Endothelial cell of umbilical vein (primary cell): ENCODE measurements at regions not wholly inside any gene's neighbourhood (a gene's known extent, or its start where the extent isn't known, plus 50 kb on each side); places are given as distances from the start of the nearest gene placed in this dataset.

Source experiments
- BruUV-seq: library from RNA; stranded (reverse); fragments of 400-500 nt; replicated peaks from 2 replicates; lab custom pipeline; 2021; lab: Mats Ljungman, UMichigan
- CTCF ChIA-PET: fragments of 300-600, 350-600 bp; sonication (Branson Sonifier 250); formaldehyde crosslinking; loops from one replicate; lab custom pipeline; 2021; ENCODE audit warnings: antibody characterized with exemption, inconsistent platforms; lab: Charles Lee
- POLR2A ChIA-PET: fragments of 300-600, 350-600 bp; sonication (Branson Sonifier 250); formaldehyde crosslinking; loops from one replicate; lab custom pipeline; 2021; ENCODE audit warnings: antibody characterized with exemption, inconsistent platforms; lab: Charles Lee
- DNase-seq: peaks from one replicate; pipeline ENCODE4 v3.0.0-alpha.2; 2011; ENCODE audit warnings: low read depth, low spot score
- FAIRE-seq: peaks from 2 replicates; lab custom pipeline; 2011; peaks lifted over from hg19 to GRCh38; lab: Jason Lieb, UNC
- H2AFZ ChIP-seq: 2 replicates; pipeline ENCODE4 v1.6.0; 2012; ENCODE audit warnings: low read depth, low read length, control low read depth, inconsistent platforms
- H3K27ac ChIP-seq: 2 replicates; pipeline ENCODE4 v1.5.1; 2011; ENCODE audit warnings: low read depth, mild to moderate bottlenecking, control low read depth, low read length, moderate library complexity; ENCODE audit not compliant: insufficient read depth
- H3K27me3 ChIP-seq, 2 experiments: 2 replicates each; pipeline versions ENCODE4 v1.6.0 to v1.6.1; 2011; ENCODE audit warnings: low read length in 2 of 2, mixed read lengths in 1 of 2; ENCODE audit not compliant: control insufficient read depth in 2 of 2, insufficient read depth in 2 of 2
- H3K36me3 ChIP-seq, 2 experiments: 2 replicates in 1 of 2; 3 replicates in 1 of 2; pipeline ENCODE4 v1.5.1; 2011; ENCODE audit warnings: low read length in 2 of 2, mild to moderate bottlenecking in 1 of 2, moderate library complexity in 1 of 2; ENCODE audit not compliant: control insufficient read depth in 2 of 2, insufficient read depth in 2 of 2; ENCODE audit errors: extremely low read depth in 1 of 2
- H3K4me1 ChIP-seq: 3 replicates; pipeline ENCODE4 v1.5.1; 2011; ENCODE audit warnings: mild to moderate bottlenecking, low read length; ENCODE audit not compliant: control insufficient read depth, insufficient read depth; ENCODE audit errors: extremely low read depth
- H3K4me2 ChIP-seq: 2 replicates; pipeline ENCODE4 v1.6.1; 2011; ENCODE audit warnings: low read length, control low read depth, mixed read lengths; ENCODE audit not compliant: insufficient read depth
- H3K4me3 ChIP-seq, 3 experiments: fragments of 200-600 bp in 1 of 3; sonication (generic), shearing (Covaris generic) in 1 of 3; replicated peaks in 1 of 3; 2 replicates each; pipeline ENCODE4 v1.5.1; 2011 to 2016; ENCODE audit warnings: control low read depth in 3 of 3, low read length in 3 of 3, mild to moderate bottlenecking in 2 of 3, inconsistent platforms in 1 of 3, low read depth in 1 of 3, moderate library complexity in 1 of 3; ENCODE audit not compliant: insufficient read depth in 1 of 3
- H3K79me2 ChIP-seq: 2 replicates; pipeline ENCODE4 v1.6.0; 2012; ENCODE audit warnings: low read length, inconsistent platforms; ENCODE audit not compliant: control insufficient read depth, insufficient read depth
- H3K9ac ChIP-seq: replicated peaks from 2 replicates; pipeline ENCODE3; 2011; ENCODE audit warnings: low read length, control low read depth; ENCODE audit not compliant: insufficient read depth; ENCODE audit errors: extremely low read depth
- H3K9me1 ChIP-seq: replicated peaks from 3 replicates; pipeline ENCODE4 v1.6.0; 2011; ENCODE audit warnings: mild to moderate bottlenecking, low read length; ENCODE audit not compliant: control insufficient read depth, insufficient read depth; ENCODE audit errors: extremely low read depth
- H3K9me3 ChIP-seq: replicated peaks from 2 replicates; pipeline ENCODE4 v1.5.1; 2012; ENCODE audit warnings: low read length, inconsistent platforms; ENCODE audit not compliant: control insufficient read depth, insufficient read depth
- H4K20me1 ChIP-seq: replicated peaks from 2 replicates; pipeline ENCODE3; 2011; ENCODE audit warnings: mild to moderate bottlenecking, low read length; ENCODE audit not compliant: control insufficient read depth, insufficient read depth; ENCODE audit errors: extremely low read depth
- EZH2 ChIP-seq: IDR thresholded peaks from 2 replicates; pipeline ENCODE4 v1.6.1; 2012; ENCODE audit warnings: borderline replicate concordance, low read depth, mild to moderate bottlenecking, moderate library complexity, low read length, inconsistent platforms; ENCODE audit not compliant: severe bottlenecking
- FOS ChIP-seq: IDR thresholded peaks from 2 replicates; pipeline ENCODE4 v1.6.1; 2011; ENCODE audit warnings: mild to moderate bottlenecking, low read length, moderate library complexity, borderline replicate concordance; ENCODE audit not compliant: insufficient read depth
- GATA2 ChIP-seq: IDR thresholded peaks from 2 replicates; pipeline ENCODE4 v1.7.0; 2011; ENCODE audit warnings: low read depth, mild to moderate bottlenecking, moderate library complexity, mixed read lengths, low read length; ENCODE audit not compliant: insufficient read length, insufficient read depth
- JUN ChIP-seq: IDR thresholded peaks from 2 replicates; pipeline ENCODE4 v1.6.1; 2011; ENCODE audit warnings: borderline replicate concordance, low read depth; ENCODE audit not compliant: insufficient read length, insufficient read depth
- MYC ChIP-seq: IDR thresholded peaks from one replicate; pipeline ENCODE4 v1.6.1; 2011; ENCODE audit warnings: mild to moderate bottlenecking, low read depth, low read length
- POLR2A ChIP-seq: IDR thresholded peaks from 2 replicates; pipeline ENCODE4 v1.6.1; 2012; ENCODE audit warnings: low read depth, mild to moderate bottlenecking, control low read depth, low read length
- POLR2AphosphoS5 ChIP-seq: IDR thresholded peaks from 2 replicates; pipeline ENCODE4 v1.6.1; 2012; ENCODE audit warnings: low read depth, mild to moderate bottlenecking, control low read depth, low read length, moderate library complexity; ENCODE audit not compliant: insufficient read depth
- dilution Hi-C: fragments of 300-500 bp; cut with MboI; formaldehyde crosslinking; loops from one replicate; pipeline ENCODE4 v1.15.0; 2019; ENCODE audit warnings: low sequenced_read_pairs; ENCODE audit not compliant: extremely low pct_ligation_motif_present
- intact Hi-C: fragments of 100-400 bp; cut with micrococcal nuclease; formaldehyde crosslinking; loops from one replicate; pipeline ENCODE4 v1.10.0; 2022
- TF ChIP-seq, protein P1 (sequence below), 2 donors: IDR thresholded peaks; 1 replicate in 1 of 2; 2 replicates in 1 of 2; pipeline ENCODE4 v1.5.1; 2011; ENCODE audit warnings: low read length in 2 of 2, mild to moderate bottlenecking in 2 of 2, moderate library complexity in 2 of 2, control low read depth in 1 of 2, inconsistent platforms in 1 of 2, low read depth in 1 of 2; ENCODE audit not compliant: insufficient read depth in 1 of 2; ENCODE audit errors: extremely low read depth in 1 of 2
- TF ChIP-seq, protein P2 (sequence below): IDR thresholded peaks from 2 replicates; pipeline ENCODE4 v1.6.1; 2011; ENCODE audit not compliant: insufficient read depth, insufficient read length

DNA sequence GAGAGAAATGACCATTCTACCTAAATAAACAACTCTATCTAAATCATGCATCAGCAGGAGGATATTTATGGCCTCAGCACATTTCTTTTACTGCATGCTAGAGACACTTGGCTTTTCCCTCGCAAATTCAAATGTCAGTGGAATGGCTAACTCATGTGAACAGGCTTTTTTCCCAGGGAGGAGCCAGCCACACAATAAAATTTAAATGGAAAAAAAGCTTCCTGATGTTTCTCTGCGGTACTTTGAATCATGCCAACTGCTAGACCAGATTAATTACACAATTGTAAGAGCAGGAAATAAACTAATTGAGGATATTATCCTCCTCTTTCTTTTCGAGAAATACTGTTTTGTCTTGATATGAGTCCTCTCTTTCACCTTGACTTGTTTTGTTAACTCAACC, 676.3 kb downstream of the IRS1 start:
- H2AFZ ChIP-seq: no peak overlapping the region
- ChIA-PET CTCF (no interaction called here), POLR2A (no interaction called here)
- no peaks in the 10 kb centered on the region for H3K79me2 ChIP-seq
- no TSS peak for BruUV-seq
- no peaks in the 10 kb centered on the region for H3K4me1 ChIP-seq
- no peak overlapping the region for H3K9ac ChIP-seq
- H3K9me1 ChIP-seq: no peaks in the 10 kb centered on the region
- FAIRE-seq: no peak
- H3K4me2 ChIP-seq: no peak overlapping the region
- dilution Hi-C loops (no loop called here), intact Hi-C loops (no loop called here)
- TF ChIP-seq POLR2AphosphoS5: no peak
- TF ChIP-seq, protein P1, sequence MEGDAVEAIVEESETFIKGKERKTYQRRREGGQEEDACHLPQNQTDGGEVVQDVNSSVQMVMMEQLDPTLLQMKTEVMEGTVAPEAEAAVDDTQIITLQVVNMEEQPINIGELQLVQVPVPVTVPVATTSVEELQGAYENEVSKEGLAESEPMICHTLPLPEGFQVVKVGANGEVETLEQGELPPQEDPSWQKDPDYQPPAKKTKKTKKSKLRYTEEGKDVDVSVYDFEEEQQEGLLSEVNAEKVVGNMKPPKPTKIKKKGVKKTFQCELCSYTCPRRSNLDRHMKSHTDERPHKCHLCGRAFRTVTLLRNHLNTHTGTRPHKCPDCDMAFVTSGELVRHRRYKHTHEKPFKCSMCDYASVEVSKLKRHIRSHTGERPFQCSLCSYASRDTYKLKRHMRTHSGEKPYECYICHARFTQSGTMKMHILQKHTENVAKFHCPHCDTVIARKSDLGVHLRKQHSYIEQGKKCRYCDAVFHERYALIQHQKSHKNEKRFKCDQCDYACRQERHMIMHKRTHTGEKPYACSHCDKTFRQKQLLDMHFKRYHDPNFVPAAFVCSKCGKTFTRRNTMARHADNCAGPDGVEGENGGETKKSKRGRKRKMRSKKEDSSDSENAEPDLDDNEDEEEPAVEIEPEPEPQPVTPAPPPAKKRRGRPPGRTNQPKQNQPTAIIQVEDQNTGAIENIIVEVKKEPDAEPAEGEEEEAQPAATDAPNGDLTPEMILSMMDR (IDR thresholded peaks at IDR 0.05; ENCODE audit: extremely low read depth in 1 of 2, insufficient read depth in 1 of 2, low read depth in 1 of 2, low read length in 2 of 2): no peak
- TF ChIP-seq EZH2: no peak
- TF ChIP-seq FOS: no peak
- no peak for TF ChIP-seq JUN
- TF ChIP-seq GATA2: no peak
- H3K27ac ChIP-seq: no peak overlapping the region
- no peaks in the 10 kb centered on the region for H3K27me3 ChIP-seq
- H3K36me3 ChIP-seq: no peaks in the 10 kb centered on the region
- no peaks in the 10 kb centered on the region for H3K9me3 ChIP-seq
- DNase-seq: no peak
- no peaks in the 10 kb centered on the region for H4K20me1 ChIP-seq
- no peak overlapping the region for H3K4me3 ChIP-seq

DNA sequence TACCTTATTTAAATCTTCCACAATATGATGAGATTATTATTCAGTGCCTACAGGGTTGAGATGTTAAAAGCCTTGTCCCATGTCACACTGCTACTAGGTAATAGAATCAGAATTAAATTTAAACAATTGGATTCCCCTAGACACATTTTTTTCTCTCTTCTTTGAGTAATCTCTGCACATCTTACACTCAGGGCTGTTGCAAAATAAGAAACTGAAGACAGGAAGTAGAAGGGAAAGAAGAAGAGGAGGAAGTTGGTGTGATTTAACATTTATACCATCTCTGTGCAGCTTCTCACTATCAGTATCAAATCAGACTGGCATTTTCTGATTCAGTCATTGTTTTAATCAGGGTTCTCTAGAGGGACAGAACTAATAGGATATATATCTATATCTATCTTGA, 677.6 kb downstream of the IRS1 start:
- POLR2A ChIA-PET: no interaction called here
- no peak overlapping the region for H3K4me2 ChIP-seq
- CTCF ChIA-PET: no interaction called here
- FAIRE-seq (no peak), DNase-seq (no peak)
- intact Hi-C loops: no loop called here
- no peaks in the 10 kb centered on the region for H3K4me1 ChIP-seq
- H3K4me3 ChIP-seq: no peak overlapping the region
- no peak overlapping the region for H2AFZ ChIP-seq
- no TSS peak for BruUV-seq
- no peaks in the 10 kb centered on the region for H4K20me1 ChIP-seq
- no peaks in the 10 kb centered on the region for H3K9me3 ChIP-seq
- no peak overlapping the region for H3K27ac ChIP-seq
- no peak for TF ChIP-seq EZH2
- no peak for TF ChIP-seq GATA2
- TF ChIP-seq, protein P1 (IDR thresholded peaks at IDR 0.05; ENCODE audit: extremely low read depth in 1 of 2, insufficient read depth in 1 of 2, low read depth in 1 of 2, low read length in 2 of 2): no peak
- no peak for TF ChIP-seq JUN
- TF ChIP-seq MYC: no peak
- no peak for TF ChIP-seq POLR2A
- no peak for TF ChIP-seq POLR2AphosphoS5
- TF ChIP-seq, protein P2, sequence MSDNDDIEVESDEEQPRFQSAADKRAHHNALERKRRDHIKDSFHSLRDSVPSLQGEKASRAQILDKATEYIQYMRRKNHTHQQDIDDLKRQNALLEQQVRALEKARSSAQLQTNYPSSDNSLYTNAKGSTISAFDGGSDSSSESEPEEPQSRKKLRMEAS: no peak
- no peak for TF ChIP-seq FOS
- H3K9ac ChIP-seq: no peak overlapping the region
- H3K9me1 ChIP-seq: no peaks in the 10 kb centered on the region
- no peaks in the 10 kb centered on the region for H3K27me3 ChIP-seq
- H3K36me3 ChIP-seq: no peaks in the 10 kb centered on the region
- dilution Hi-C loops: no loop called here
- no peaks in the 10 kb centered on the region for H3K79me2 ChIP-seq
